22Rv1 (cell line): ENCODE measurements at regions not wholly inside any gene's neighbourhood (a gene's known extent, or its start where the extent isn't known, plus 50 kb on each side); places are given as distances from the start of the nearest gene placed in this dataset.

Experiments
- H3K27ac ChIP-seq: fragments of 450-650 bp; 2 replicates; pipeline ENCODE4 v1.5.1; 2017
- CTCF ChIP-seq: fragments of 450-650 bp; IDR thresholded peaks from 2 replicates; pipeline ENCODE4 v1.5.1; 2017; ENCODE audit warnings: mild to moderate bottlenecking
- ZFX ChIP-seq: fragments of 450-650 bp; IDR thresholded peaks from 2 replicates; pipeline ENCODE4 v1.6.1; 2017; ENCODE audit warnings: antibody characterized with exemption, borderline replicate concordance

GRCh38 chr13:80988391-80989151, 647.6 kb upstream of the SPRY2 start:
- H3K27ac ChIP-seq: no peak overlapping the region
- TF ChIP-seq ZFX: no peak
- TF ChIP-seq CTCF: no peak

GRCh38 chr13:80979035-80979641, 638.2 kb upstream of the SPRY2 start:
- no peak overlapping the region for H3K27ac ChIP-seq
- TF ChIP-seq ZFX: no peak
- TF ChIP-seq CTCF: peak; percentile 96

- TF ChIP-seq ZFX: no peak
- TF ChIP-seq CTCF: no peak
- no peak overlapping the region for H3K27ac ChIP-seq
Measured at GRCh38 chr13:80977168-80977567, 636.2 kb upstream of the SPRY2 start.

GRCh38 chr13:80975903-80976302, 635.0 kb upstream of the SPRY2 start:
- TF ChIP-seq CTCF (no peak), ZFX (no peak)
- H3K27ac ChIP-seq: no peak overlapping the region

GRCh38 chr13:80973721-80974120, 632.8 kb upstream of the SPRY2 start:
- no peak for TF ChIP-seq CTCF
- no peak for TF ChIP-seq ZFX
- no peak overlapping the region for H3K27ac ChIP-seq

- TF ChIP-seq CTCF (no peak), ZFX (no peak)
- H3K27ac ChIP-seq: no peak overlapping the region
Measured at GRCh38 chr13:80972857-80973478, 632.0 kb upstream of the SPRY2 start.

- TF ChIP-seq ZFX (no peak), CTCF (no peak)
- H3K27ac ChIP-seq: no peak overlapping the region
Measured at GRCh38 chr13:80965097-80965496, 624.2 kb upstream of the SPRY2 start.
